ENCODE measurements at regions not wholly inside any gene's neighbourhood (a gene's known extent, or its start where the extent isn't known, plus 50 kb on each side); places are given as distances from the start of the nearest gene placed in this dataset.

DNA sequence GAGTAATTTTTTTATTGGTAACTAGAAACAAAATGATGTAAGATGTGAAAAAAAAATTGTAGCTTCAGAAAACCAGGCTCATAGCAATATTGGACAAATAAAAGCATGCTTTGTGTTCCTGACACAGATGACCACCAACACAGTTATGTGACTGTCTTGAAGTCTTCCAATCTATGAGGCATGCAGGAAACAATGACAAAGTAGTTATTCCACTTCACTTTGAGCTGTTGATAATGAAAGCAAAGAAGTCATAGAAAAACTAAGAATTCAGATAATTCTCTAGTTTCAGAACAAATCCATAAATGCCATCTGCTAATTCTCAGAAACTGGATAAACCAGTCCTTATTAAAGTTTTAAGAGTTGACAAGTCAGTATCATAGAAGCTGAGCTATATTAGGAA is 378.4 kb upstream of the SEMA3D start:
- Histone ChIP-seq H3K27me3 (ENCODE audit: low read length) (no peaks in the 10 kb centered on the region), H3K9me3 (ENCODE audit: insufficient read depth, low read length) (no peaks in the 10 kb centered on the region), H4K20me1 (ENCODE audit: low read depth, low read length) (no peaks in the 10 kb centered on the region), H3K27ac (ENCODE audit: low read depth, low read length) (no peak overlapping the region), H2AFZ (ENCODE audit: low read depth, low read length, severe bottlenecking) (no peak overlapping the region), H3K4me2 (ENCODE audit: low read depth, low read length, poor library complexity, severe bottlenecking) (no peak overlapping the region), H3K9ac (ENCODE audit: low read length) (no peak overlapping the region), H3F3A (ENCODE audit: insufficient read depth) (no peaks in the 10 kb centered on the region), H3K4me3 (ENCODE audit: insufficient read depth, low read length, poor library complexity, severe bottlenecking) (no peak overlapping the region), H3K79me2 (ENCODE audit: insufficient read depth, low read length) (no peaks in the 10 kb centered on the region), H3K36me3 (ENCODE audit: low read length) (no peaks in the 10 kb centered on the region), H3K9me2 (replicated peaks; ENCODE audit: insufficient read depth, low read length) (no peaks in the 10 kb centered on the region)
- TF ChIP-seq CTCF (IDR thresholded peaks at IDR 0.05; ENCODE audit: insufficient read depth, low read length, poor library complexity, severe bottlenecking) (no peak), EZH2phosphoT487 (conservative IDR thresholded peaks at IDR 0.05; ENCODE audit: low read length) (no peak)

DNA sequence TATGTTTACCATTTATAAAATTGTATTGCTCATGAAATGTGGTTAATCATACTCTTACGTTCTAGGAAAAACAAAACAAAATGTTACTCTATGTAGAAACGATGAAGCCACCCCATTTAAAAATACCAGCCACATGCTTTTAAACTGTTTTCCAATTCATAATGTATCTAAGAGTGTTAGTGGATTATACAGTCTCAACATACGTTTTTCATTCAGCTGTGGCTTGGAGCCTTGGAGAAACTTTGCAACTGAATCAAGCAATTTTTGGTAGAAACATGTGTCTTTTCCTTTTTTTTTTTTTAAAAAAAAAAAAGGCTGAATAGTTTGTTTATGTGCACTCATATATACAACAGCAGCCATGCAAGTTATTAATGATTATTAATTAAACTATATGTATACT is 378.0 kb upstream of the SEMA3D start:
- Histone ChIP-seq H3K4me2 (ENCODE audit: low read depth, low read length, poor library complexity, severe bottlenecking) (no peak overlapping the region), H4K20me1 (ENCODE audit: low read depth, low read length) (no peaks in the 10 kb centered on the region), H3K27me3 (ENCODE audit: low read length) (no peaks in the 10 kb centered on the region), H3K36me3 (ENCODE audit: low read length) (no peaks in the 10 kb centered on the region), H3K9ac (ENCODE audit: low read length) (no peak overlapping the region), H3K9me3 (ENCODE audit: insufficient read depth, low read length) (no peaks in the 10 kb centered on the region), H3K4me3 (ENCODE audit: insufficient read depth, low read length, poor library complexity, severe bottlenecking) (no peak overlapping the region), H3K79me2 (ENCODE audit: insufficient read depth, low read length) (no peaks in the 10 kb centered on the region), H3F3A (ENCODE audit: insufficient read depth) (no peaks in the 10 kb centered on the region), H2AFZ (ENCODE audit: low read depth, low read length, severe bottlenecking) (no peak overlapping the region), H3K9me2 (replicated peaks; ENCODE audit: insufficient read depth, low read length) (no peaks in the 10 kb centered on the region), H3K27ac (ENCODE audit: low read depth, low read length) (no peak overlapping the region)
- no peak for TF ChIP-seq CTCF (IDR thresholded peaks at IDR 0.05; ENCODE audit: insufficient read depth, low read length, poor library complexity, severe bottlenecking)
- no peak for TF ChIP-seq EZH2phosphoT487 (conservative IDR thresholded peaks at IDR 0.05; ENCODE audit: low read length)

GRCh38 chr7:85561706-85562105 is 374.9 kb upstream of the SEMA3D start:
- Histone ChIP-seq H3K27ac (ENCODE audit: low read depth, low read length) (no peak overlapping the region), H2AFZ (ENCODE audit: low read depth, low read length, severe bottlenecking) (no peak overlapping the region), H3K79me2 (ENCODE audit: insufficient read depth, low read length) (no peaks in the 10 kb centered on the region), H3K4me3 (ENCODE audit: insufficient read depth, low read length, poor library complexity, severe bottlenecking) (no peak overlapping the region), H3K9me2 (replicated peaks; ENCODE audit: insufficient read depth, low read length) (no peaks in the 10 kb centered on the region), H3K9ac (ENCODE audit: low read length) (no peak overlapping the region), H4K20me1 (ENCODE audit: low read depth, low read length) (no peaks in the 10 kb centered on the region), H3K9me3 (ENCODE audit: insufficient read depth, low read length) (no peaks in the 10 kb centered on the region), H3K36me3 (ENCODE audit: low read length) (no peaks in the 10 kb centered on the region), H3F3A (ENCODE audit: insufficient read depth) (no peaks in the 10 kb centered on the region), H3K27me3 (ENCODE audit: low read length) (no peaks in the 10 kb centered on the region), H3K4me2 (ENCODE audit: low read depth, low read length, poor library complexity, severe bottlenecking) (no peak overlapping the region)
- TF ChIP-seq EZH2phosphoT487 (conservative IDR thresholded peaks at IDR 0.05; ENCODE audit: low read length) (no peak), CTCF (IDR thresholded peaks at IDR 0.05; ENCODE audit: insufficient read depth, low read length, poor library complexity, severe bottlenecking) (no peak)

Data from SU-DHL-6 (cell line).